ENCODE measurements at regions not wholly inside any gene's neighbourhood (a gene's known extent, or its start where the extent isn't known, plus 50 kb on each side); places are given as distances from the start of the nearest gene placed in this dataset.

DNA sequence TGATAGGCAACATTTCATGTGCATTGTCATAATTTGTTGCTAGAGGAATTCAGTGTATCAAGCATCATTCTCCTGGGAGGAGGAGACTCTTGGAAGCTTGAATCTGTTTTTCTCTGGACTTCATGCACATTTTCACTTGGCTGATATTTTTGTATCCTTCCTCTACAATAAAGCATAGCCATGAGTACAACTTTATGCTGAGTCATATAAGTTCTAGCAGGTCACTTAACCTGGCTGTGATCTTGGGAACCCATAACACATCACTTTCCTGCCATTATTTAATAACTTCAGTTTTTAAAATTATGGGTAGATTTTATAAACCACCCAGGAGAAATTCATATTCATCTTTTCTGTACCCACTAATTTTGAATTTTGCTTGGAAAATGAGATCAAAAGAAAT, 203.0 kb upstream of the CD96 start:
- H3K9me3 ChIP-seq (ENCODE audit: control insufficient read depth, insufficient read depth, low read depth, low read length) = no peaks in the 10 kb centered on the region
- H3K36me3 ChIP-seq (ENCODE audit: control insufficient read depth, insufficient read depth, low read length) = no peaks in the 10 kb centered on the region
- no peak overlapping the region for H3K4me3 ChIP-seq (ENCODE audit: low read depth in 2 of 2, low read length in 2 of 2)
- POLR2A ChIA-PET = no interaction called here
- CTCF ChIA-PET = no interaction called here
- intact Hi-C loops (cut with micrococcal nuclease; ENCODE audit: unreplicated experiment) = no loop called here
- DNase-seq (ENCODE audit: low read depth, low spot score) (no peak), ATAC-seq (no peak)
- TF ChIP-seq POLR2AphosphoS5 (IDR thresholded peaks at IDR 0.05; ENCODE audit: low read depth, low read length) (no peak), SIN3A (IDR thresholded peaks at IDR 0.05; ENCODE audit: borderline replicate concordance, insufficient read depth, low read depth, low read length) (no peak), TCF7L2 (IDR thresholded peaks at IDR 0.05; ENCODE audit: low read depth, low read length) (no peak)
- TF ChIP-seq, protein P1, sequence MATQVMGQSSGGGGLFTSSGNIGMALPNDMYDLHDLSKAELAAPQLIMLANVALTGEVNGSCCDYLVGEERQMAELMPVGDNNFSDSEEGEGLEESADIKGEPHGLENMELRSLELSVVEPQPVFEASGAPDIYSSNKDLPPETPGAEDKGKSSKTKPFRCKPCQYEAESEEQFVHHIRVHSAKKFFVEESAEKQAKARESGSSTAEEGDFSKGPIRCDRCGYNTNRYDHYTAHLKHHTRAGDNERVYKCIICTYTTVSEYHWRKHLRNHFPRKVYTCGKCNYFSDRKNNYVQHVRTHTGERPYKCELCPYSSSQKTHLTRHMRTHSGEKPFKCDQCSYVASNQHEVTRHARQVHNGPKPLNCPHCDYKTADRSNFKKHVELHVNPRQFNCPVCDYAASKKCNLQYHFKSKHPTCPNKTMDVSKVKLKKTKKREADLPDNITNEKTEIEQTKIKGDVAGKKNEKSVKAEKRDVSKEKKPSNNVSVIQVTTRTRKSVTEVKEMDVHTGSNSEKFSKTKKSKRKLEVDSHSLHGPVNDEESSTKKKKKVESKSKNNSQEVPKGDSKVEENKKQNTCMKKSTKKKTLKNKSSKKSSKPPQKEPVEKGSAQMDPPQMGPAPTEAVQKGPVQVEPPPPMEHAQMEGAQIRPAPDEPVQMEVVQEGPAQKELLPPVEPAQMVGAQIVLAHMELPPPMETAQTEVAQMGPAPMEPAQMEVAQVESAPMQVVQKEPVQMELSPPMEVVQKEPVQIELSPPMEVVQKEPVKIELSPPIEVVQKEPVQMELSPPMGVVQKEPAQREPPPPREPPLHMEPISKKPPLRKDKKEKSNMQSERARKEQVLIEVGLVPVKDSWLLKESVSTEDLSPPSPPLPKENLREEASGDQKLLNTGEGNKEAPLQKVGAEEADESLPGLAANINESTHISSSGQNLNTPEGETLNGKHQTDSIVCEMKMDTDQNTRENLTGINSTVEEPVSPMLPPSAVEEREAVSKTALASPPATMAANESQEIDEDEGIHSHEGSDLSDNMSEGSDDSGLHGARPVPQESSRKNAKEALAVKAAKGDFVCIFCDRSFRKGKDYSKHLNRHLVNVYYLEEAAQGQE (IDR thresholded peaks at IDR 0.05; ENCODE audit: insufficient read depth in 1 of 2, low read depth in 2 of 2, low read length in 1 of 2) = no peak
- TF ChIP-seq, protein P2, sequence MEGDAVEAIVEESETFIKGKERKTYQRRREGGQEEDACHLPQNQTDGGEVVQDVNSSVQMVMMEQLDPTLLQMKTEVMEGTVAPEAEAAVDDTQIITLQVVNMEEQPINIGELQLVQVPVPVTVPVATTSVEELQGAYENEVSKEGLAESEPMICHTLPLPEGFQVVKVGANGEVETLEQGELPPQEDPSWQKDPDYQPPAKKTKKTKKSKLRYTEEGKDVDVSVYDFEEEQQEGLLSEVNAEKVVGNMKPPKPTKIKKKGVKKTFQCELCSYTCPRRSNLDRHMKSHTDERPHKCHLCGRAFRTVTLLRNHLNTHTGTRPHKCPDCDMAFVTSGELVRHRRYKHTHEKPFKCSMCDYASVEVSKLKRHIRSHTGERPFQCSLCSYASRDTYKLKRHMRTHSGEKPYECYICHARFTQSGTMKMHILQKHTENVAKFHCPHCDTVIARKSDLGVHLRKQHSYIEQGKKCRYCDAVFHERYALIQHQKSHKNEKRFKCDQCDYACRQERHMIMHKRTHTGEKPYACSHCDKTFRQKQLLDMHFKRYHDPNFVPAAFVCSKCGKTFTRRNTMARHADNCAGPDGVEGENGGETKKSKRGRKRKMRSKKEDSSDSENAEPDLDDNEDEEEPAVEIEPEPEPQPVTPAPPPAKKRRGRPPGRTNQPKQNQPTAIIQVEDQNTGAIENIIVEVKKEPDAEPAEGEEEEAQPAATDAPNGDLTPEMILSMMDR (IDR thresholded peaks at IDR 0.05) = no peak
- no peak overlapping the region for H3K27ac ChIP-seq (ENCODE audit: low read length)
- in situ Hi-C loops (cut with HindIII; ENCODE audit: low pct_unique_long_range_greater_than_20kb, low sequenced_read_pairs) = no loop called here
- H3K4me1 ChIP-seq (ENCODE audit: control insufficient read depth, insufficient read depth, low read length) = no peaks in the 10 kb centered on the region
- H3K27me3 ChIP-seq (ENCODE audit: control insufficient read depth, insufficient read depth, low read length) = no peaks in the 10 kb centered on the region
- no TSS peak for BruUV-seq (replicated peaks)

DNA sequence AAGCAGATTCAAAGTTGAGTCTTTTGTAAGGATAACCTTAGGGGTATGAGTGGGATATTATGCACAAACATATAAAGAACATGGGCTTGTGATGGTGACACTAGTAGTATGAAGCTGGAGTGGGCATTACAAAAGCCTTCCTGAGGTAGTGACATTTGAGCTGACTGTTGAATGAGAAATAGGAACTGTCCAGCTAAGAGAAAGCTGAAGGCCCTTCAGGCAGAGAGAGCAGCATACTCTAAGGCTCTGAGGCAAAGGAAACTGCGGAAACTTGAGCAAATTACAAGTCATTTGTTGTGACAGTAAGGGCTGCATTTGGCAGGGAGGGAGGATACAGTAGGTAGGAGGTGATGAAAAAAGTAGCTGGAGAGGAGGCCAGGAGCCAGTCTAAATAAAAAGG, 190.7 kb upstream of the CD96 start:
- intact Hi-C loops (cut with micrococcal nuclease; ENCODE audit: unreplicated experiment) (no loop called here), in situ Hi-C loops (cut with HindIII; ENCODE audit: low pct_unique_long_range_greater_than_20kb, low sequenced_read_pairs) (no loop called here)
- no peaks in the 10 kb centered on the region for H3K9me3 ChIP-seq (ENCODE audit: control insufficient read depth, insufficient read depth, low read depth, low read length)
- no peak overlapping the region for H3K27ac ChIP-seq (ENCODE audit: low read length)
- DNase-seq (ENCODE audit: low read depth, low spot score) = no peak
- TF ChIP-seq TCF7L2 (IDR thresholded peaks at IDR 0.05; ENCODE audit: low read depth, low read length) (no peak), POLR2AphosphoS5 (IDR thresholded peaks at IDR 0.05; ENCODE audit: low read depth, low read length) (no peak), SIN3A (IDR thresholded peaks at IDR 0.05; ENCODE audit: borderline replicate concordance, insufficient read depth, low read depth, low read length) (no peak)
- TF ChIP-seq, protein P2 (IDR thresholded peaks at IDR 0.05) = no peak
- TF ChIP-seq, protein P1 (IDR thresholded peaks at IDR 0.05; ENCODE audit: insufficient read depth in 1 of 2, low read depth in 2 of 2, low read length in 1 of 2) = peak in 1 of 2 experiments; percentile 49; a peak in 2 of 4 replicates
- BruUV-seq (replicated peaks) = no TSS peak
- no peaks in the 10 kb centered on the region for H3K27me3 ChIP-seq (ENCODE audit: control insufficient read depth, insufficient read depth, low read length)
- H3K4me1 ChIP-seq (ENCODE audit: control insufficient read depth, insufficient read depth, low read length) = no peaks in the 10 kb centered on the region
- no peak overlapping the region for H3K4me3 ChIP-seq (ENCODE audit: low read depth in 2 of 2, low read length in 2 of 2)
- ATAC-seq = no peak
- no peaks in the 10 kb centered on the region for H3K36me3 ChIP-seq (ENCODE audit: control insufficient read depth, insufficient read depth, low read length)
- ChIA-PET CTCF (no interaction called here), POLR2A (no interaction called here)

Data from Panc1 (cell line).